MM.1S (cell line): ENCODE measurements at regions not wholly inside any gene's neighbourhood (a gene's known extent, or its start where the extent isn't known, plus 50 kb on each side); places are given as distances from the start of the nearest gene placed in this dataset.

Experiments used
- EZH2 ChIP-seq: fragments of 300-600 bp; sonication (generic); optimal IDR thresholded peaks from 2 replicates; pipeline ENCODE3; 2017; ENCODE audit warnings: low read depth, mild to moderate bottlenecking, antibody characterized with exemption, low read length, mixed read lengths
- EZH2phosphoT487 ChIP-seq: fragments of 300-600 bp; sonication (generic); IDR thresholded peaks from 2 replicates; pipeline ENCODE4 v1.6.1; 2018; ENCODE audit warnings: antibody characterized with exemption, low read length
- TF ChIP-seq, protein P1 (sequence below): fragments of 300-600 bp; sonication (generic); IDR thresholded peaks from 2 replicates; pipeline ENCODE4 v1.5.1; 2016; ENCODE audit warnings: antibody characterized with exemption, low read length, mixed read lengths

DNA sequence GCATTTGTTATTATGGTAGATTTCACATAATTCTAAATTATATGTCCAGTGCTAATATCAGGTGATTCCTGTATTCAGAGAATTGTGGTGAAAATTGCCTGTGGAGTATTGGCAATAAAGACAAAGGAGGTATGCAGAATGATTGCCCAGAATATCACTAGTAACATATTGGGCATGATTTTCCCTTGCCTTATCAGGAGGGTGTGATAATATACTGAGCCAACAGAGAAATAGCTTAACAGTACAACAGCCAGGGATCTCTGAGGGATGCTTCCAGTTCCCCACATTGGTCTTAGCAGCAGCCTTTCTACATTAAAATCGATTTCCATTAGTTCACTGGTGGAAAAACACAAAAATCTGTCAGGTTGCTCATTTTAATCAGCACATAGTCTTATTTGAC, 122.9 kb upstream of the COL3A1 start:
- TF ChIP-seq, protein P1, sequence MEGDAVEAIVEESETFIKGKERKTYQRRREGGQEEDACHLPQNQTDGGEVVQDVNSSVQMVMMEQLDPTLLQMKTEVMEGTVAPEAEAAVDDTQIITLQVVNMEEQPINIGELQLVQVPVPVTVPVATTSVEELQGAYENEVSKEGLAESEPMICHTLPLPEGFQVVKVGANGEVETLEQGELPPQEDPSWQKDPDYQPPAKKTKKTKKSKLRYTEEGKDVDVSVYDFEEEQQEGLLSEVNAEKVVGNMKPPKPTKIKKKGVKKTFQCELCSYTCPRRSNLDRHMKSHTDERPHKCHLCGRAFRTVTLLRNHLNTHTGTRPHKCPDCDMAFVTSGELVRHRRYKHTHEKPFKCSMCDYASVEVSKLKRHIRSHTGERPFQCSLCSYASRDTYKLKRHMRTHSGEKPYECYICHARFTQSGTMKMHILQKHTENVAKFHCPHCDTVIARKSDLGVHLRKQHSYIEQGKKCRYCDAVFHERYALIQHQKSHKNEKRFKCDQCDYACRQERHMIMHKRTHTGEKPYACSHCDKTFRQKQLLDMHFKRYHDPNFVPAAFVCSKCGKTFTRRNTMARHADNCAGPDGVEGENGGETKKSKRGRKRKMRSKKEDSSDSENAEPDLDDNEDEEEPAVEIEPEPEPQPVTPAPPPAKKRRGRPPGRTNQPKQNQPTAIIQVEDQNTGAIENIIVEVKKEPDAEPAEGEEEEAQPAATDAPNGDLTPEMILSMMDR = no peak
- TF ChIP-seq EZH2phosphoT487 = no peak
- TF ChIP-seq EZH2 = no peak
